GM12878 (cell line): ENCODE measurements at regions not wholly inside any gene's neighbourhood (a gene's known extent, or its start where the extent isn't known, plus 50 kb on each side); places are given as distances from the start of the nearest gene placed in this dataset.

Experiments
- ATAC-seq: fragments of 200-7000 bp; cut with Tn5 transposase; 3 replicates; pipeline ENCODE4 v1.9.1; 2020; ENCODE audit warnings: mild to moderate bottlenecking, moderate library complexity
- BruUV-seq: library from RNA; stranded (reverse); fragments of 400-500 nt; replicated peaks from 2 replicates; lab custom pipeline; 2021; lab: Mats Ljungman, UMichigan
- CTCF ChIA-PET: fragments of 300-600 bp; sonication (Branson Sonifier 250); formaldehyde crosslinking; extraction: SDS; loops from one replicate; lab custom pipeline; 2021; ENCODE audit warnings: inconsistent platforms; lab: Yijun Ruan, JAX
- POLR2A ChIA-PET: fragments of 350-600 bp; formaldehyde crosslinking; extraction: SDS; loops from one replicate; lab custom pipeline; 2021; ENCODE audit warnings: inconsistent platforms; lab: Charles Lee
- RAD21 ChIA-PET: fragments of 300-600 bp; sonication (Branson Sonifier 250); formaldehyde crosslinking; loops from one replicate; lab custom pipeline; 2023; ENCODE audit warnings: antibody characterized with exemption; ENCODE audit not compliant: unreplicated experiment; lab: Charles Lee
- SMC1A ChIA-PET: fragments of 300-600 bp; sonication (Branson Sonifier 250); formaldehyde crosslinking; loops from one replicate; lab custom pipeline; 2023; ENCODE audit not compliant: unreplicated experiment, uncharacterized antibody; lab: Charles Lee
- DNase-seq: peaks from one replicate; pipeline ENCODE4 v3.0.0-alpha.2; 2011; ENCODE audit warnings: low read depth, low spot score
- FAIRE-seq: peaks from 3 replicates; lab custom pipeline; 2011; peaks lifted over from hg19 to GRCh38; lab: Jason Lieb, UNC
- H2AFZ ChIP-seq: 2 replicates; pipeline ENCODE4 v1.6.0; 2011; ENCODE audit warnings: low read depth, low read length, control low read depth; ENCODE audit not compliant: control insufficient read depth
- H3K27ac ChIP-seq: 2 replicates; pipeline ENCODE4 v1.5.1; 2011; ENCODE audit warnings: control low read depth; ENCODE audit not compliant: control insufficient read depth, insufficient read depth
- H3K27me3 ChIP-seq, 2 experiments: replicated peaks in 1 of 2; 2 replicates each; pipeline versions ENCODE4 v1.6.0 to v1.6.1; 2011; ENCODE audit warnings: low read length in 1 of 2; ENCODE audit not compliant: control insufficient read depth in 2 of 2, insufficient read depth in 2 of 2
- H3K36me3 ChIP-seq, 2 experiments: 2 replicates each; pipeline ENCODE4 v1.5.1; 2011; ENCODE audit warnings: low read length in 1 of 2; ENCODE audit not compliant: control insufficient read depth in 2 of 2, insufficient read depth in 2 of 2
- H3K4me1 ChIP-seq: 2 replicates; pipeline ENCODE4 v1.6.1; 2011; ENCODE audit warnings: mild to moderate bottlenecking, low read length, moderate library complexity, mixed read lengths; ENCODE audit not compliant: control insufficient read depth, insufficient read depth
- H3K4me2 ChIP-seq: 2 replicates; pipeline ENCODE4 v1.6.0; 2011; ENCODE audit warnings: control low read depth; ENCODE audit not compliant: control insufficient read depth, insufficient read depth
- H3K4me3 ChIP-seq: fragments of 200-600 bp; sonication (generic); 2 replicates; pipeline ENCODE4 v1.5.1; 2016
- H3K79me2 ChIP-seq: 2 replicates; pipeline ENCODE4 v1.6.0; 2011; ENCODE audit warnings: low read length; ENCODE audit not compliant: control insufficient read depth, insufficient read depth
- H3K9ac ChIP-seq: 2 replicates; pipeline ENCODE4 v1.8.0; 2011; ENCODE audit warnings: low read length, control low read depth, mixed read lengths; ENCODE audit not compliant: control insufficient read depth, insufficient read depth
- H3K9me3 ChIP-seq: replicated peaks from 3 replicates; pipeline ENCODE4 v1.5.1; 2011; ENCODE audit warnings: mild to moderate bottlenecking, low read length; ENCODE audit not compliant: control insufficient read depth, insufficient read depth
- H4K20me1 ChIP-seq: 2 replicates; pipeline ENCODE4 v1.6.0; 2011; ENCODE audit not compliant: control insufficient read depth, insufficient read depth
- ASH2L ChIP-seq: fragments of 300-600, 200-600 bp; sonication (generic); IDR thresholded peaks from 2 replicates; pipeline ENCODE4 v1.6.1; 2017; ENCODE audit warnings: low read depth, mild to moderate bottlenecking, borderline replicate concordance
- EP300 ChIP-seq, 2 experiments: fragments of 150-350 bp in 1 of 2; IDR thresholded peaks; 2 replicates each; pipeline ENCODE4 v1.6.1; 2011 to 2012; ENCODE audit warnings: low read depth in 2 of 2, low read length in 2 of 2, borderline replicate concordance in 1 of 2, improper control_type of control experiment in 1 of 2, inconsistent platforms in 1 of 2; ENCODE audit not compliant: control insufficient read depth in 1 of 2
- PBX3 ChIP-seq: IDR thresholded peaks from 2 replicates; pipeline ENCODE4 v1.6.1; 2011; ENCODE audit warnings: mild to moderate bottlenecking, low read depth, low read length, moderate library complexity; ENCODE audit not compliant: insufficient replicate concordance
- PML ChIP-seq: IDR thresholded peaks from 2 replicates; pipeline ENCODE4 v1.6.1; 2012; ENCODE audit warnings: low read length, inconsistent platforms
- SMAD5 ChIP-seq: IDR thresholded peaks from 2 replicates; pipeline ENCODE4 v1.6.1; 2016; ENCODE audit warnings: antibody characterized with exemption, low read depth
- ZBTB11 ChIP-seq: fragments of 450-650 bp; formaldehyde crosslinking; IDR thresholded peaks from 2 replicates; pipeline ENCODE4 v1.5.0; 2022; ENCODE audit warnings: mild to moderate bottlenecking, missing genetic modification characterization
- ZNF274 ChIP-seq: IDR thresholded peaks from one replicate; pipeline ENCODE4 v1.8.0; 2011; ENCODE audit not compliant: insufficient read length, insufficient read depth
- ZNF384 ChIP-seq: IDR thresholded peaks from 2 replicates; pipeline ENCODE4 v1.6.1; 2012; ENCODE audit warnings: low read depth, mild to moderate bottlenecking, low read length, improper control_type of control experiment, borderline replicate concordance
- ZSCAN29 ChIP-seq: fragments of 450-650 bp; IDR thresholded peaks from 2 replicates; pipeline ENCODE4 v1.6.1; 2017; ENCODE audit warnings: mild to moderate bottlenecking, moderate library complexity
- WGBS: methylation state at CpG from one replicate; pipeline ENCODE4 v1.1.6; 2016; ENCODE audit warnings: low lambda C conversion rate; ENCODE audit not compliant: insufficient replicate concordance, insufficient coverage; ENCODE audit errors: missing lambda C conversion rate; 5-methylcytosine and 5-hydroxymethylcytosine counted together
- in situ Hi-C: fragments of 300-500 bp; cut with MboI; formaldehyde crosslinking; loops from 9 replicates; pipeline ENCODE4 v1.14.3; 2018; ENCODE audit warnings: mixed read lengths
- intact Hi-C: fragments of 100-400 bp; cut with micrococcal nuclease; formaldehyde crosslinking; loops from one replicate; pipeline ENCODE4 v1.14.2; 2022; ENCODE audit not compliant: unreplicated experiment
- TF ChIP-seq, protein P1 (sequence below): fragments of 450-650 bp; IDR thresholded peaks from 2 replicates; pipeline ENCODE4 v1.6.1; 2017; ENCODE audit warnings: borderline replicate concordance
- TF ChIP-seq, protein P2 (sequence below): IDR thresholded peaks from 2 replicates; pipeline ENCODE4 v1.6.1; 2011; ENCODE audit warnings: low read depth, low read length, improper control_type of control experiment, borderline replicate concordance

- no peak overlapping the region for H3K4me2 ChIP-seq
- intact Hi-C loops, result no loop called here
- H3K27me3 ChIP-seq, result no peaks in the 10 kb centered on the region; a peak in 1 of 4 replicates
- in situ Hi-C loops, result no loop called here
- ChIA-PET SMC1A (no interaction called here), POLR2A (no interaction called here), CTCF (no interaction called here)
- no peaks in the 10 kb centered on the region for H3K4me1 ChIP-seq
- H3K9me3 ChIP-seq, result no peaks in the 10 kb centered on the region
- no peak overlapping the region for H3K9ac ChIP-seq
- no peaks in the 10 kb centered on the region for H3K36me3 ChIP-seq
- no TSS peak for BruUV-seq
- 20% methylated on average over 3 of the region's 3 CpGs for WGBS
- no peaks in the 10 kb centered on the region for H4K20me1 ChIP-seq
- no peak for FAIRE-seq
- TF ChIP-seq EP300 (IDR thresholded peaks at IDR 0.05; ENCODE audit: borderline replicate concordance in 1 of 2, control insufficient read depth in 1 of 2, low read depth in 2 of 2, low read length in 2 of 2) (no peak), PML (no peak), ASH2L (no peak), PBX3 (no peak), SMAD5 (no peak), ZBTB11 (CRISPR knock-in tag) (no peak), ZNF384 (no peak), ZSCAN29 (no peak), ZNF274 (no peak)
- TF ChIP-seq, protein P1, sequence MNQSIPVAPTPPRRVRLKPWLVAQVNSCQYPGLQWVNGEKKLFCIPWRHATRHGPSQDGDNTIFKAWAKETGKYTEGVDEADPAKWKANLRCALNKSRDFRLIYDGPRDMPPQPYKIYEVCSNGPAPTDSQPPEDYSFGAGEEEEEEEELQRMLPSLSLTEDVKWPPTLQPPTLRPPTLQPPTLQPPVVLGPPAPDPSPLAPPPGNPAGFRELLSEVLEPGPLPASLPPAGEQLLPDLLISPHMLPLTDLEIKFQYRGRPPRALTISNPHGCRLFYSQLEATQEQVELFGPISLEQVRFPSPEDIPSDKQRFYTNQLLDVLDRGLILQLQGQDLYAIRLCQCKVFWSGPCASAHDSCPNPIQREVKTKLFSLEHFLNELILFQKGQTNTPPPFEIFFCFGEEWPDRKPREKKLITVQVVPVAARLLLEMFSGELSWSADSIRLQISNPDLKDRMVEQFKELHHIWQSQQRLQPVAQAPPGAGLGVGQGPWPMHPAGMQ, result no peak
- TF ChIP-seq, protein P2, sequence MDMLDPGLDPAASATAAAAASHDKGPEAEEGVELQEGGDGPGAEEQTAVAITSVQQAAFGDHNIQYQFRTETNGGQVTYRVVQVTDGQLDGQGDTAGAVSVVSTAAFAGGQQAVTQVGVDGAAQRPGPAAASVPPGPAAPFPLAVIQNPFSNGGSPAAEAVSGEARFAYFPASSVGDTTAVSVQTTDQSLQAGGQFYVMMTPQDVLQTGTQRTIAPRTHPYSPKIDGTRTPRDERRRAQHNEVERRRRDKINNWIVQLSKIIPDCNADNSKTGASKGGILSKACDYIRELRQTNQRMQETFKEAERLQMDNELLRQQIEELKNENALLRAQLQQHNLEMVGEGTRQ, result no peak
- TF ChIP-seq, all 136 proteins: peak for 0
- no peak overlapping the region for H3K27ac ChIP-seq
- RAD21 ChIA-PET, result no interaction called here
- ATAC-seq (no peak), DNase-seq (no peak)
- H3K4me3 ChIP-seq, result no peak overlapping the region
- no peaks in the 10 kb centered on the region for H3K79me2 ChIP-seq
- H2AFZ ChIP-seq, result no peak overlapping the region
Observed at GRCh38 chr2:129504646-129505045, 474.8 kb upstream of the RAB6C start.
